ENCODE measurements at regions not wholly inside any gene's neighbourhood (a gene's known extent, or its start where the extent isn't known, plus 50 kb on each side); places are given as distances from the start of the nearest gene placed in this dataset.

DNA sequence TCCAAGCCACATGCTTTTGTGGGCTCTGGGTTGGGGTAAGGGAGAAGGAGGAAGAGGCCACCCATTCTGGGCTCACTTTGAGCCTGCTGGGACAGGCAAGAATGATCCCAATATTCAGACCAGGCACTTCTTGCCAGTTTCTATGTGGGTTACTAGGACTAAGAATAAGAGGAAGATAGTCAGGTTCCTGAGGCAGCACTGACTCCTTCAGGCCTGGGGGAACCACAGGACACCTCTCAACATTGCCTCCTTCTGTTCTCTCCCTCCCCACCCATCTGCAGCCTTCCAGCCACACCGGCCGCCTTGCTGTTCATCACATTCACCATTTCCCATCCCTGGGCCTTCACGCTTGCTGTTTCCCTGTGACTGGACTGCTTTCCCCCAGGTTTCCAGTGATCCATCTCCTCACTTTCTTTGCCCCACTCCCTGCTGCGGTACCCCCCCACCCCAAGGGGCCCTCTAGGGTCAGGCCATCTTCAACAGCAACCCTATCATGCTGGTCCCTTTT lies 69.2 kb upstream of the SIRPA start:
- no peaks in the 10 kb centered on the region for H3K36me3 ChIP-seq (ENCODE audit: insufficient read depth, low read length)
- no peaks in the 10 kb centered on the region for H3F3A ChIP-seq (ENCODE audit: insufficient read depth, low read length)
- no peak overlapping the region for H3K9ac ChIP-seq (ENCODE audit: low read length)
- no peak overlapping the region for H2AFZ ChIP-seq (ENCODE audit: low read length)
- H3K4me1 ChIP-seq (ENCODE audit: insufficient read depth, low read length, severe bottlenecking): no peaks in the 10 kb centered on the region
- no peak for TF ChIP-seq EZH2 (IDR thresholded peaks at IDR 0.05; ENCODE audit: borderline replicate concordance, low read length)
- TF ChIP-seq, protein P1, sequence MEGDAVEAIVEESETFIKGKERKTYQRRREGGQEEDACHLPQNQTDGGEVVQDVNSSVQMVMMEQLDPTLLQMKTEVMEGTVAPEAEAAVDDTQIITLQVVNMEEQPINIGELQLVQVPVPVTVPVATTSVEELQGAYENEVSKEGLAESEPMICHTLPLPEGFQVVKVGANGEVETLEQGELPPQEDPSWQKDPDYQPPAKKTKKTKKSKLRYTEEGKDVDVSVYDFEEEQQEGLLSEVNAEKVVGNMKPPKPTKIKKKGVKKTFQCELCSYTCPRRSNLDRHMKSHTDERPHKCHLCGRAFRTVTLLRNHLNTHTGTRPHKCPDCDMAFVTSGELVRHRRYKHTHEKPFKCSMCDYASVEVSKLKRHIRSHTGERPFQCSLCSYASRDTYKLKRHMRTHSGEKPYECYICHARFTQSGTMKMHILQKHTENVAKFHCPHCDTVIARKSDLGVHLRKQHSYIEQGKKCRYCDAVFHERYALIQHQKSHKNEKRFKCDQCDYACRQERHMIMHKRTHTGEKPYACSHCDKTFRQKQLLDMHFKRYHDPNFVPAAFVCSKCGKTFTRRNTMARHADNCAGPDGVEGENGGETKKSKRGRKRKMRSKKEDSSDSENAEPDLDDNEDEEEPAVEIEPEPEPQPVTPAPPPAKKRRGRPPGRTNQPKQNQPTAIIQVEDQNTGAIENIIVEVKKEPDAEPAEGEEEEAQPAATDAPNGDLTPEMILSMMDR (IDR thresholded peaks at IDR 0.05; ENCODE audit: low read length): no peak
- no peak overlapping the region for H3K4me3 ChIP-seq (ENCODE audit: low read depth, low read length, poor library complexity, severe bottlenecking)
- H3K27ac ChIP-seq (ENCODE audit: low read depth, low read length, poor library complexity, severe bottlenecking): no peak overlapping the region
- H4K20me1 ChIP-seq (ENCODE audit: insufficient read depth, low read length): no peaks in the 10 kb centered on the region
- no peaks in the 10 kb centered on the region for H3K79me2 ChIP-seq (ENCODE audit: insufficient read depth, low read length)
- no peaks in the 10 kb centered on the region for H3K9me2 ChIP-seq (ENCODE audit: low read depth, low read length)
- no peaks in the 10 kb centered on the region for H3K27me3 ChIP-seq (ENCODE audit: insufficient read depth, low read length)
- H3K9me3 ChIP-seq (ENCODE audit: low read length): 0 out of 2 replicates have a peak, but pooled peaks cover 3% of the 10 kb centered on the region
- H3K4me2 ChIP-seq (ENCODE audit: low read length): no peak overlapping the region

GRCh38 chr20:1825507-1825906 lies 69.7 kb upstream of the SIRPA start:
- no peak overlapping the region for H2AFZ ChIP-seq (ENCODE audit: low read length)
- no peaks in the 10 kb centered on the region for H3K79me2 ChIP-seq (ENCODE audit: insufficient read depth, low read length)
- H3K9me3 ChIP-seq (ENCODE audit: low read length): 0 out of 2 replicates have a peak, but pooled peaks cover 3% of the 10 kb centered on the region
- no peaks in the 10 kb centered on the region for H4K20me1 ChIP-seq (ENCODE audit: insufficient read depth, low read length)
- no peak overlapping the region for H3K9ac ChIP-seq (ENCODE audit: low read length)
- no peaks in the 10 kb centered on the region for H3F3A ChIP-seq (ENCODE audit: insufficient read depth, low read length)
- H3K27me3 ChIP-seq (ENCODE audit: insufficient read depth, low read length): no peaks in the 10 kb centered on the region
- H3K4me2 ChIP-seq (ENCODE audit: low read length): no peak overlapping the region
- H3K9me2 ChIP-seq (ENCODE audit: low read depth, low read length): no peaks in the 10 kb centered on the region
- TF ChIP-seq EZH2 (IDR thresholded peaks at IDR 0.05; ENCODE audit: borderline replicate concordance, low read length): no peak
- TF ChIP-seq, protein P1 (IDR thresholded peaks at IDR 0.05; ENCODE audit: low read length): no peak
- no peaks in the 10 kb centered on the region for H3K36me3 ChIP-seq (ENCODE audit: insufficient read depth, low read length)
- no peaks in the 10 kb centered on the region for H3K4me1 ChIP-seq (ENCODE audit: insufficient read depth, low read length, severe bottlenecking)
- no peak overlapping the region for H3K27ac ChIP-seq (ENCODE audit: low read depth, low read length, poor library complexity, severe bottlenecking)
- H3K4me3 ChIP-seq (ENCODE audit: low read depth, low read length, poor library complexity, severe bottlenecking): no peak overlapping the region

- H3K4me3 ChIP-seq (ENCODE audit: low read depth, low read length, poor library complexity, severe bottlenecking): no peak overlapping the region
- TF ChIP-seq EZH2 (IDR thresholded peaks at IDR 0.05; ENCODE audit: borderline replicate concordance, low read length): no peak
- TF ChIP-seq, protein P1 (IDR thresholded peaks at IDR 0.05; ENCODE audit: low read length): no peak
Measured at GRCh38 chr20:1824834-1825233, 70.4 kb upstream of the SIRPA start.

More at GRCh38 chr20:1824834-1825233, 70.4 kb upstream of the SIRPA start:
- Histone ChIP-seq H3K9me3 (ENCODE audit: low read length) (0 out of 2 replicates have a peak, but pooled peaks cover 3% of the 10 kb centered on the region), H3K9me2 (ENCODE audit: low read depth, low read length) (no peaks in the 10 kb centered on the region), H2AFZ (ENCODE audit: low read length) (no peak overlapping the region), H4K20me1 (ENCODE audit: insufficient read depth, low read length) (no peaks in the 10 kb centered on the region), H3K36me3 (ENCODE audit: insufficient read depth, low read length) (no peaks in the 10 kb centered on the region), H3K79me2 (ENCODE audit: insufficient read depth, low read length) (no peaks in the 10 kb centered on the region), H3K4me2 (ENCODE audit: low read length) (no peak overlapping the region), H3F3A (ENCODE audit: insufficient read depth, low read length) (no peaks in the 10 kb centered on the region), H3K4me1 (ENCODE audit: insufficient read depth, low read length, severe bottlenecking) (no peaks in the 10 kb centered on the region), H3K27me3 (ENCODE audit: insufficient read depth, low read length) (no peaks in the 10 kb centered on the region), H3K9ac (ENCODE audit: low read length) (no peak overlapping the region), H3K27ac (ENCODE audit: low read depth, low read length, poor library complexity, severe bottlenecking) (no peak overlapping the region)

Data from OCI-LY1 (cell line).